NCI-H146 treated with DMSO at 0.1 percent for 48 hours (cell line): ENCODE measurements at regions not wholly inside any gene's neighbourhood (a gene's known extent, or its start where the extent isn't known, plus 50 kb on each side); places are given as distances from the start of the nearest gene placed in this dataset.

Experiments used
- DNase-seq: peaks from one replicate; lab custom pipeline; 2025; ENCODE audit not compliant: unreplicated experiment; lab: John Stamatoyannopoulos, UW

DNA sequence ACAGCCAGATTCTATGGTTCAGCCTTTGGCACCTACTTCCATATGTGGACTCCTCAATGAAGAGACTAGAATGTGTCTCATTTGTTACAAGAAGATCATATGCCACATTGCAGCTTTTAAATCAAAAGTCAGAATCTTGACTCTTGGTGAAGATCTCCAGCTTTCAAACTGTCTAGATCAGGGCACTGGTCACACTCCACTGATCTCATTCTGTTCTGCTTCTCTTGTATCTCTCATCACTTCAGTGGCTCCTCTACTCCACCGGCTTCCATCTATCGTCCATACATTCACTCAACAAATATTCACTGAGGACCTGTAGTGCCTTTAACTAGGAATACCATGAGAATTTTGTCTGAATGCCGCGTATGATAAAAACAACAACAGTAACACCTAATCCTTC is 203.3 kb upstream of the LPP start:
- no peak for DNase-seq

- DNase-seq, result no peak
Measured at GRCh38 chr3:187951452-187952190, 202.3 kb upstream of the LPP start.

DNA sequence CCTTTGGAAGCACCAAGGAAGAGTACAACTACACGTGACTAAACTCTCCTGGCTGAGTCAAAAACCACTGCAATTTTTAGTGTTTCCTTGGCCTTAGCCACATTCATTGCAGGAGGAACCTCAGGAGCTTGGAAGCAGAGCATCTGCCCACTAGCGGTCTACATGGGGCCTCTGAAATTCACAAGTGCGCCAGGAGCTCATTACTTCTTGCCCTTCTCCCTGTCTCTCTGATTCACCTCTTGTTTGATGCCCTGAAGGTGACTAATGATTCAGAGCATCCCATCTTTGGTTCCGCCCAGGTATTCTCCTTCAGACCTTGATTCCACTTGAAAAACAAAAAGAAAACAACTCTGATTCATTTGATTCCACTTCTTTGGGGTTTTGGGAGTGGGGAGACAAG is 201.1 kb upstream of the LPP start:
- DNase-seq, result no peak

- DNase-seq, result no peak
Measured at GRCh38 chr3:187954516-187954872, 199.5 kb upstream of the LPP start.

DNA sequence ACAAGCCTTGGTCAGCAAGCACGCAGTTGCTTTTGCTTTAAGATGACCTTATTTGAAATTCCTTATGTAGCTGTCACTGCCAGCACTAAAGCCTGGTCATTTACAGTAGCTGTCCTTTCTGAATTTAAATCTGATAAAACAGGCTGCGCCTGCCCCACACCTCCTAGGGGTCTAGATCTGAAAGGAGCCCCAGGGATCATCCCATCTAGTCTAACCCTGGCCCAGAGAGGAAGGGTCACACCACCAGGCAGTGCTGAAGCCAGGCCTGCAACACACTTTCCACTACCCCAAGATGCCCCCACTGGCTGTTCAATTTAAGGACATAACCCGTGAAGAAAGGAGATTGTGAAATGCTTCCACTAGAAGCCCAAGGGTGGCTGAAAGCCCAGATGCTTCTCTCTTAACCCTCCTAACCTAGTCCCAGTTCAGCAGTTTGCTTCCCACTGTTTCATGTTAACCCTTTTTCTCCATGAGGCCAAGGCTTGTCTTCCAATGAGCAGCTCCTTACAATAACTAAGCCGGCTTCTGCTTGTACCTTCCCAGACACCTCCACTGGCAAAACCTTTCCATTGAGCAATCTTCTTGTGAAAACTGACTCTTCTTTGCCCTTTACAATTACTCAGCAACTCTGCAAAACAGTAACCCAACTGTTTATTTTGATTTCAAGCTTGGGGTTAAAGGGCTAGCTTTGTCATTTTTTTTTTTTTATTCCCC is 198.9 kb upstream of the LPP start:
- DNase-seq, result no peak

DNA sequence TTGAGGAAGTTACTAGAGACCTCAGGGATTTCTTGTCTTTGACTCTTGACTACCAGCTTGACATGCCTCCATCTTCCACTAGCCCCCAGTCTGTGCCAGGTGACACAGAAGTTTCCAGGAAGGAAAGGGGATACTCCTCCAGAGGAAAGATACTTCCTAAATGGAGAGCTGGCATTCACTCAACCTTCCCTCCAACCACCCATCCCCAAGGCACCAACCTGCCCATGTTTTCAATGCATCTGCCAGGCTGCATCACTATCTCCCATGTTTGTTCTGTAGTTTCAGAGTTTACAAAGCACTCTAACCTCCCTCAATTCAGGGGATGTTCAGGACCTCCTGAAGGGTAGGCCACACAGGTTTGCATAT is 198.4 kb upstream of the LPP start:
- DNase-seq, result no peak

DNA sequence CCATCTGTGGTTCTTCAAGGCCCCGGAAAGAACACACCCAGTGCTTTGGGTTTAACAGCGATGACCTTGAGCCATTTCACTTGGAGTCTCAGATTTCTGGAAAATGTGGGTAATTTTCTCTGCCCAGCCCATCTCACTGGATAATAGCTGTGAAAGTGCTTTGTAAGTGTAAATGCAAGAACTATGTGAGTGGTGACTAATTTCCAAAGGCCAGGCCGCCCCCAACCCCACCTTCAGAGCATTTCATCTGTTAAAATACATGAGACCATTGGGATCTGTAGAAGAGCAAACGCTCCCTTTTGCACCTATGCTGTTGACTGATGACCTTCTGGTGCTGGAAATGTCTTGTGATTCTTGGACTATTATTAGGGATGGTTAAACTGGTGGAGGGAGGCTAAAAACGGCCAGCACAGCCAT is 196.8 kb upstream of the LPP start:
- DNase-seq, result no peak

- no peak for DNase-seq
Measured at GRCh38 chr3:187957582-187957981, 196.4 kb upstream of the LPP start.

- no peak for DNase-seq
Measured at GRCh38 chr3:187958432-187959003, 195.4 kb upstream of the LPP start.

GRCh38 chr3:187960820-187961219 is 193.1 kb upstream of the LPP start:
- DNase-seq, result no peak

DNA sequence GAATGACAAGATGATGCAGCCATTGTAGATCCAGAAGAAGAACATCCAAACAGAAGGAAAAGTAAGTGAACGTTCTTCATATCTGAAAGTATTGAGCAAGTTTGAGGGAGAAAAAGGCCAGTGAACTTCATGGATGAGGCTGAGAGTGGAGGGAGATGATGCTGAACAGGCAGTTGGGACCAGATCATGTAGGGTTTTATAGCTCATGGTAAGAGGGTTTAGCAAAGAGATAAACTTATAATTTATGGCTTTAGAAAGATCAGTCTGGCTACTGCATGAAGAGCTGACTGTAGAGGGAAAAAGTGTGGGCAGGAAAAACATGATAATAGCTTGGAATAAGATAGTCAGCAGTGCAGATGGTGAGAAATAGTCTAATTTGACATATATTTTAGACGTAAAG is 192.6 kb upstream of the LPP start:
- DNase-seq, result no peak

GRCh38 chr3:187963003-187963676 is 190.8 kb upstream of the LPP start:
- no peak for DNase-seq

- DNase-seq, result no peak
Measured at GRCh38 chr3:187963677-187964385, 190.1 kb upstream of the LPP start.

DNA sequence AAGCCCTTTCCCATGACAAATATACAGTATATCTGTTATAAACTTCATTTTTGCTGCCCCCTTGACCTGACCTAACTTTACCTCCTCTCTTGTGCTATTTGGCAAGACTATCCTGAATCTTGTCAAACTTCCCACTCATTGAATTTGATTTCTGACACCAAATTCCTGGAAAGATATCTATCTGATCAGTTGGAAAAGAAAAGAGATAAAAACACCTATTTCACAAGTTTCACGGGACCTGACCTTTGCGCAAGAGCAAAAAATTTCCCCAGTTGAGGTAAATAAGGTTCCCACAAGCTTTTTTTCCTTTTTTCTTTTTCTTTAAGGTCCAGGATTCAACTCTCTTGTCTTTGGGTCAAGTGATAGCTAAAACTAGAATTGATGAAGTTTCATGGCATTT is 189.2 kb upstream of the LPP start:
- no peak for DNase-seq

GRCh38 chr3:187966096-187966495 is 187.9 kb upstream of the LPP start:
- DNase-seq, result no peak

DNA sequence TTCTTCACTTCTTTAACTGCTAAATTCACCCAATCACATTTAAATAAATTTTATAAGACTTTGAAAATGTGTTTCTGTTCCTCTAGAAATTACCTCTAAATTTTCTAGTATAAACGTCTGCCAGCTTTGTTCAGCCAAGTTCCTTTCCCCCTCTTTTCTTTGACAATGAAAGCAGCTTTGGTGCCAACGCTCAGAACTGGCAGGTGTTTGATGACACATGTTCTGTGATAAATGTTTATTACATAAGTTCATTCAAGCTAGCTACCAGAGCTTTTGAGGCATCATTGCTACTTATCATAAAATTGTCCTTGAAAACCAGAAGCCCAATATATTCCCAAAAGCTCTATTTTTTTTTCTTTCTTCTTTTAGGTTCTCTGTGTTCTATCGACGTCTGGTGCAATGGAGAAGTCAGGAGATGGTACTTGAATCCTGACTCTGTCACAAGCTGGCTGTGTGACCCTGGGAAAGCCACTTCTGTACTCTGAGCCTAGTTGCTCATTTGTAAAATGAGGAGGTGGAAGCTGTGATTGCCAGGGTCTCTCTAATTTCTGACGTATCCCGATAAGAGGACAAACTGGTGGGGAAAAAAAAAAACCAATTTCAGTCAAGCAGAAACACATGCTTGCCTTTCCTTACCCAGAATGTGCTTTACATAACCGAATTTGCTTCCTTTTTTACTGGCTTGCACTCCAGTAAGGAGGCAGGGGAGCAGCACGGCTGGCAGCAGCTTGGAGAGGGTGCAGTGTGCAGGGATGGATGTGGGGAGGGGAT is 187.1 kb upstream of the LPP start:
- DNase-seq, result no peak

DNA sequence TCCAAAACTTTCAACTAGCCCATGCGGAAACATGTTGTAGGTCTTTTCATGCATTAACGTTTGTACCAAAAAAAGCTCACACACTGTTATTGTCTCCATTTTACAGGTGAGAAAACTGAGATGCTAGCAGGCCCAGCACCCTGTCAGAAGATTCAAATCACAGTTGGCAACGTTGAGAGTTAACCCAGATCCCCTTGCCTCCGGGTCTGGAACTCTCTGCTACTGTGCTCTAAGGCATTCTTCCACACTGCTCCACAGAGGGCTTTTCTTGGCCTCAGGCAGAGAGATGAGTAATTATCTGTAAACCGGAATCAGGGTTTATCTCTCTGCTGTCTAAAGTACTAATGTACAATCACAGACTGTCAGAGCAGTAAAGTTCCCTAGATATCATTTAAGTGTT is 186.0 kb upstream of the LPP start:
- DNase-seq, result no peak

GRCh38 chr3:187968883-187969580 is 184.9 kb upstream of the LPP start:
- DNase-seq, result no peak

GRCh38 chr3:187969581-187969950 is 184.4 kb upstream of the LPP start:
- DNase-seq, result no peak

GRCh38 chr3:187970106-187970505 is 183.9 kb upstream of the LPP start:
- DNase-seq, result no peak
